ENCODE measurements at regions not wholly inside any gene's neighbourhood (a gene's known extent, or its start where the extent isn't known, plus 50 kb on each side); places are given as distances from the start of the nearest gene placed in this dataset.

DNA sequence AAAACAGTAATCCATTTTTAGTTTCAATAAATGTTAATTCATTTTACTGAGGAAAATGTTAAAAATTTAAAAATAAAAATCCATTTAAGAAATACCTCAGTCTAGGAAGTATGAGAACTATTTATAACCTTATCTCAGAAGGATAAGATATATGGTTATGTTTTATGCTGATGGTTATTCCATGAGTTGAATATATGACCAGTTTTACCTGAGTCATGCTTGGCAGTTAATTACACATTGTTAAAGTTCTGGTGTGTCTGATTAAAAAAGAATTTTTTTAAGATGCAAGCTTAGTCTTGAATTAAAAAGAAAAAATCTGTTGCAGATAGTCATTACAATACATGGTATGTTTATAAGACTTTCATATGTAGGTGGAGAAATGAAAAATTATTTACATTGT lies 191.7 kb downstream of the ARL4A start:
- H2AFZ ChIP-seq (ENCODE audit: low read depth, low read length), result no peak overlapping the region
- H3K4me3 ChIP-seq (ENCODE audit: low read depth in 1 of 2, low read length in 2 of 2), result no peak overlapping the region
- no peak overlapping the region for H3K4me2 ChIP-seq (ENCODE audit: insufficient read depth, low read length)
- H4K20me1 ChIP-seq (ENCODE audit: insufficient read depth, low read length), result no peaks in the 10 kb centered on the region
- no peak overlapping the region for H3K27ac ChIP-seq (ENCODE audit: low read length)
- no peaks in the 10 kb centered on the region for H3K36me3 ChIP-seq (ENCODE audit: insufficient read depth, low read length)
- no peak for TF ChIP-seq EZH2 (IDR thresholded peaks at IDR 0.05; ENCODE audit: borderline replicate concordance, low read depth, low read length, severe bottlenecking)
- TF ChIP-seq CTCF (IDR thresholded peaks at IDR 0.05; ENCODE audit: borderline replicate concordance, extremely low read depth, low read length, poor library complexity, severe bottlenecking), result no peak
- no peaks in the 10 kb centered on the region for H3K4me1 ChIP-seq (ENCODE audit: insufficient read depth, low read length)
- no peaks in the 10 kb centered on the region for H3K9me3 ChIP-seq (ENCODE audit: insufficient read depth, low read length, severe bottlenecking)
- no peak overlapping the region for H3K9ac ChIP-seq (ENCODE audit: low read depth, low read length)
- no peak for ATAC-seq (ENCODE audit: insufficient read depth, low read depth)
- no peak for DNase-seq
- no peaks in the 10 kb centered on the region for H3K79me2 ChIP-seq (ENCODE audit: insufficient read depth, low read length)
- no peaks in the 10 kb centered on the region for H3K27me3 ChIP-seq (ENCODE audit: insufficient read depth, low read length, poor library complexity)

- no peak for ATAC-seq (ENCODE audit: insufficient read depth, low read depth)
These were observed 194.3 kb downstream of the ARL4A start for GRCh38 chr7:12881712-12882111.

DNA sequence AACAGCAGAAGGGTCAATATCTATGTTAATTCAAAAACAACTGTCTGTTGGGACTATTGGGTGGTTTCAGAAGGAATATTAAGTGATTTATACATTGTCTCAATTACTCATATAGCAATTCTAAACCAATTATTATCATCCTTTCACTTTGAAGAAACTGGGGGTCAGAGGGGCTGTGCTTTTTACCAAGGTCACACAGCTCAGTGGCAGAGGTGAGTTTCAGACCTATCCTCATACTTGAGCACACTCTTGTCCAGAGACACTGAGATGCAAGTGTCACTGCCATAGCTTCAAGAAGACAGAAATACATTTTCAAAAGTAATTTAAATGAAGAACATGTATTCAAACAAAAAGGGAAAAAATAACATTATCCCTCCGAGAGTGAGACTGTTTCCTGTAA lies 195.3 kb downstream of the ARL4A start:
- DNase-seq (no peak), ATAC-seq (ENCODE audit: insufficient read depth, low read depth) (no peak)
- Histone ChIP-seq H3K27me3 (ENCODE audit: insufficient read depth, low read length, poor library complexity) (no peaks in the 10 kb centered on the region), H3K36me3 (ENCODE audit: insufficient read depth, low read length) (no peaks in the 10 kb centered on the region), H3K4me2 (ENCODE audit: insufficient read depth, low read length) (no peak overlapping the region), H3K27ac (ENCODE audit: low read length) (no peak overlapping the region), H3K79me2 (ENCODE audit: insufficient read depth, low read length) (no peaks in the 10 kb centered on the region), H3K9ac (ENCODE audit: low read depth, low read length) (no peak overlapping the region), H2AFZ (ENCODE audit: low read depth, low read length) (no peak overlapping the region), H3K9me3 (ENCODE audit: insufficient read depth, low read length, severe bottlenecking) (no peaks in the 10 kb centered on the region), H3K4me1 (ENCODE audit: insufficient read depth, low read length) (no peaks in the 10 kb centered on the region), H4K20me1 (ENCODE audit: insufficient read depth, low read length) (no peaks in the 10 kb centered on the region), H3K4me3 (ENCODE audit: low read depth in 1 of 2, low read length in 2 of 2) (no peak overlapping the region)
- TF ChIP-seq CTCF (IDR thresholded peaks at IDR 0.05; ENCODE audit: borderline replicate concordance, extremely low read depth, low read length, poor library complexity, severe bottlenecking) (no peak), EZH2 (IDR thresholded peaks at IDR 0.05; ENCODE audit: borderline replicate concordance, low read depth, low read length, severe bottlenecking) (no peak)

More at GRCh38 chr7:12881712-12882111, 194.3 kb downstream of the ARL4A start:
- Histone ChIP-seq H3K4me2 (ENCODE audit: insufficient read depth, low read length) (no peak overlapping the region), H3K9ac (ENCODE audit: low read depth, low read length) (no peak overlapping the region), H3K27ac (ENCODE audit: low read length) (no peak overlapping the region), H2AFZ (ENCODE audit: low read depth, low read length) (no peak overlapping the region), H3K4me1 (ENCODE audit: insufficient read depth, low read length) (no peaks in the 10 kb centered on the region), H3K27me3 (ENCODE audit: insufficient read depth, low read length, poor library complexity) (no peaks in the 10 kb centered on the region), H3K4me3 (ENCODE audit: low read depth in 1 of 2, low read length in 2 of 2) (no peak overlapping the region), H3K79me2 (ENCODE audit: insufficient read depth, low read length) (no peaks in the 10 kb centered on the region), H3K36me3 (ENCODE audit: insufficient read depth, low read length) (no peaks in the 10 kb centered on the region), H3K9me3 (ENCODE audit: insufficient read depth, low read length, severe bottlenecking) (no peaks in the 10 kb centered on the region), H4K20me1 (ENCODE audit: insufficient read depth, low read length) (no peaks in the 10 kb centered on the region)
- TF ChIP-seq EZH2 (IDR thresholded peaks at IDR 0.05; ENCODE audit: borderline replicate concordance, low read depth, low read length, severe bottlenecking) (no peak), CTCF (IDR thresholded peaks at IDR 0.05; ENCODE audit: borderline replicate concordance, extremely low read depth, low read length, poor library complexity, severe bottlenecking) (no peak)
- DNase-seq, result no peak

GRCh38 chr7:12884033-12884432 lies 196.6 kb downstream of the ARL4A start:
- Histone ChIP-seq H3K27me3 (ENCODE audit: insufficient read depth, low read length, poor library complexity) (no peaks in the 10 kb centered on the region), H3K36me3 (ENCODE audit: insufficient read depth, low read length) (no peaks in the 10 kb centered on the region), H3K9me3 (ENCODE audit: insufficient read depth, low read length, severe bottlenecking) (no peaks in the 10 kb centered on the region), H3K79me2 (ENCODE audit: insufficient read depth, low read length) (no peaks in the 10 kb centered on the region), H4K20me1 (ENCODE audit: insufficient read depth, low read length) (no peaks in the 10 kb centered on the region), H3K4me3 (ENCODE audit: low read depth in 1 of 2, low read length in 2 of 2) (no peak overlapping the region), H3K4me2 (ENCODE audit: insufficient read depth, low read length) (no peak overlapping the region), H3K27ac (ENCODE audit: low read length) (no peak overlapping the region), H3K9ac (ENCODE audit: low read depth, low read length) (no peak overlapping the region), H3K4me1 (ENCODE audit: insufficient read depth, low read length) (no peaks in the 10 kb centered on the region), H2AFZ (ENCODE audit: low read depth, low read length) (no peak overlapping the region)
- TF ChIP-seq EZH2 (IDR thresholded peaks at IDR 0.05; ENCODE audit: borderline replicate concordance, low read depth, low read length, severe bottlenecking), result no peak
- no peak for TF ChIP-seq CTCF (IDR thresholded peaks at IDR 0.05; ENCODE audit: borderline replicate concordance, extremely low read depth, low read length, poor library complexity, severe bottlenecking)
- no peak for ATAC-seq (ENCODE audit: insufficient read depth, low read depth)
- no peak for DNase-seq

Measured in DND-41 (cell line).